Mesendoderm (in vitro differentiated cells): ENCODE measurements at regions not wholly inside any gene's neighbourhood (a gene's known extent, or its start where the extent isn't known, plus 50 kb on each side); places are given as distances from the start of the nearest gene placed in this dataset.
A peak's percentile ranks its signal among the peaks of the same experiment; 100 is the strongest.

Experiments
- DNase-seq: peaks from one replicate; pipeline ENCODE4 v3.0.0; 2013
- H2AK5ac ChIP-seq: 2 replicates; pipeline ENCODE4 v1.6.1; 2013; ENCODE audit warnings: low read length, inconsistent platforms
- H2BK120ac ChIP-seq: 2 replicates; pipeline ENCODE4 v1.6.1; 2013; ENCODE audit warnings: low read depth, mild to moderate bottlenecking, low read length, moderate library complexity, mixed read lengths
- H2BK15ac ChIP-seq: replicated peaks from 2 replicates; pipeline ENCODE4 v1.6.1; 2013; ENCODE audit warnings: low read depth, mild to moderate bottlenecking, moderate library complexity
- H2BK5ac ChIP-seq: 2 replicates; pipeline ENCODE4 v1.6.1; 2013; ENCODE audit warnings: low read length, inconsistent platforms
- H3K18ac ChIP-seq: 2 replicates; pipeline ENCODE4 v1.6.1; 2013; ENCODE audit warnings: mild to moderate bottlenecking, low read length, mixed read lengths
- H3K23ac ChIP-seq: one replicate; pipeline ENCODE4 v1.6.1; 2013; ENCODE audit warnings: low read length
- H3K27ac ChIP-seq: 2 replicates; pipeline ENCODE4 v1.5.1; 2013; ENCODE audit warnings: low read depth, mild to moderate bottlenecking, inconsistent platforms, low read length, moderate library complexity
- H3K27me3 ChIP-seq: 2 replicates; pipeline ENCODE4 v1.6.1; 2013; ENCODE audit warnings: low read length, control low read depth, mild to moderate bottlenecking, inconsistent platforms; ENCODE audit not compliant: insufficient read depth, poor library complexity
- H3K36me3 ChIP-seq: 2 replicates; pipeline ENCODE4 v1.6.1; 2013; ENCODE audit warnings: low read length, inconsistent platforms; ENCODE audit not compliant: control insufficient read depth, insufficient read depth
- H3K4ac ChIP-seq: one replicate; pipeline ENCODE4 v1.6.1; 2013; ENCODE audit warnings: low read depth, mild to moderate bottlenecking, low read length, moderate library complexity
- H3K4me1 ChIP-seq: 2 replicates; pipeline ENCODE4 v1.6.1; 2013; ENCODE audit warnings: low read depth, low read length, inconsistent platforms; ENCODE audit not compliant: control insufficient read depth
- H3K4me2 ChIP-seq: 2 replicates; pipeline ENCODE4 v1.6.1; 2013; ENCODE audit warnings: low read length
- H3K4me3 ChIP-seq: 2 replicates; pipeline ENCODE4 v1.5.1; 2013; ENCODE audit warnings: mild to moderate bottlenecking, low read length
- H3K56ac ChIP-seq: one replicate; pipeline ENCODE4 v1.6.1; 2013; ENCODE audit warnings: low read length
- H3K79me1 ChIP-seq: 2 replicates; pipeline ENCODE4 v1.6.1; 2013; ENCODE audit warnings: low read length, inconsistent platforms
- H3K79me2 ChIP-seq: 2 replicates; pipeline ENCODE4 v1.6.1; 2013; ENCODE audit warnings: mild to moderate bottlenecking, low read length; ENCODE audit not compliant: control insufficient read depth, insufficient read depth
- H3K9ac ChIP-seq: 2 replicates; pipeline ENCODE4 v1.6.1; 2013; ENCODE audit warnings: low read length, inconsistent platforms
- H4K5ac ChIP-seq: one replicate; pipeline ENCODE4 v1.6.1; 2013; ENCODE audit warnings: low read length
- H4K8ac ChIP-seq: one replicate; pipeline ENCODE4 v1.6.1; 2013; ENCODE audit warnings: low read depth, mild to moderate bottlenecking, control low read depth, low read length, moderate library complexity
- WGBS: extraction: QIAGEN DNeasy Blood & Tissue Kit; methylation state at CpG from one replicate; pipeline ENCODE4 v1.1.7; 2013; ENCODE audit warnings: low lambda C conversion rate, missing lambda C conversion rate; ENCODE audit not compliant: insufficient coverage; ENCODE audit errors: extremely low coverage; 5-methylcytosine and 5-hydroxymethylcytosine counted together

GRCh38 chr4:138835832-138836533 is 179.6 kb upstream of the NOCT start:
- no peak overlapping the region for H4K8ac ChIP-seq
- H2BK5ac ChIP-seq: no peak overlapping the region
- no peak overlapping the region for H2BK120ac ChIP-seq
- H3K79me1 ChIP-seq: no peaks in the 10 kb centered on the region
- no peak overlapping the region for H3K18ac ChIP-seq
- WGBS: no CpG with 5 or more reads among the region's 9 CpGs
- no peaks in the 10 kb centered on the region for H3K36me3 ChIP-seq
- H4K5ac ChIP-seq: no peak overlapping the region
- H3K4ac ChIP-seq: no peak overlapping the region
- DNase-seq: no peak
- H3K27ac ChIP-seq: no peak overlapping the region
- H3K27me3 ChIP-seq: no peaks in the 10 kb centered on the region
- no peak overlapping the region for H3K4me2 ChIP-seq
- H3K4me3 ChIP-seq: no peak overlapping the region
- no peak overlapping the region for H2BK15ac ChIP-seq
- no peak overlapping the region for H3K9ac ChIP-seq
- H3K23ac ChIP-seq: no peak overlapping the region
- no peak overlapping the region for H3K56ac ChIP-seq
- no peak overlapping the region for H2AK5ac ChIP-seq
- no peaks in the 10 kb centered on the region for H3K4me1 ChIP-seq
- H3K79me2 ChIP-seq: no peaks in the 10 kb centered on the region

- no peaks in the 10 kb centered on the region for H3K27me3 ChIP-seq
- no peaks in the 10 kb centered on the region for H3K4me1 ChIP-seq
- DNase-seq: no peak
- H3K23ac ChIP-seq: no peak overlapping the region
- H2AK5ac ChIP-seq: no peak overlapping the region
- no peak overlapping the region for H3K4ac ChIP-seq
- no peak overlapping the region for H3K56ac ChIP-seq
- H2BK120ac ChIP-seq: no peak overlapping the region
- H4K8ac ChIP-seq: no peak overlapping the region
- no peak overlapping the region for H2BK15ac ChIP-seq
- no peak overlapping the region for H2BK5ac ChIP-seq
- H3K27ac ChIP-seq: no peak overlapping the region
- no peak overlapping the region for H4K5ac ChIP-seq
- H3K36me3 ChIP-seq: no peaks in the 10 kb centered on the region
- no peaks in the 10 kb centered on the region for H3K79me2 ChIP-seq
- no peak overlapping the region for H3K4me3 ChIP-seq
- no CpG with 5 or more reads among the region's 3 CpGs for WGBS
- H3K79me1 ChIP-seq: no peaks in the 10 kb centered on the region
- no peak overlapping the region for H3K4me2 ChIP-seq
- no peak overlapping the region for H3K18ac ChIP-seq
- no peak overlapping the region for H3K9ac ChIP-seq
Measured at GRCh38 chr4:138833974-138834373, 181.6 kb upstream of the NOCT start.

- Histone ChIP-seq H3K4me1 (no peaks in the 10 kb centered on the region), H2BK15ac (no peak overlapping the region), H3K4me2 (no peak overlapping the region), H2BK120ac (no peak overlapping the region), H3K79me2 (no peaks in the 10 kb centered on the region), H2AK5ac (no peak overlapping the region), H3K23ac (no peak overlapping the region), H3K79me1 (no peaks in the 10 kb centered on the region), H2BK5ac (no peak overlapping the region), H3K4ac (no peak overlapping the region), H4K5ac (no peak overlapping the region), H3K4me3 (no peak overlapping the region), H3K56ac (no peak overlapping the region), H3K9ac (no peak overlapping the region), H3K36me3 (no peaks in the 10 kb centered on the region), H3K27me3 (no peaks in the 10 kb centered on the region), H3K18ac (no peak overlapping the region), H3K27ac (no peak overlapping the region), H4K8ac (no peak overlapping the region)
- no peak for DNase-seq
- no CpG with 5 or more reads among the region's 1 CpG for WGBS
Measured at GRCh38 chr4:138832563-138832962, 183.0 kb upstream of the NOCT start.

GRCh38 chr4:138831948-138832347 is 183.6 kb upstream of the NOCT start:
- Histone ChIP-seq H3K36me3 (no peaks in the 10 kb centered on the region), H4K5ac (no peak overlapping the region), H2BK15ac (no peak overlapping the region), H4K8ac (no peak overlapping the region), H2AK5ac (no peak overlapping the region), H3K27me3 (no peaks in the 10 kb centered on the region), H3K79me2 (no peaks in the 10 kb centered on the region), H3K18ac (no peak overlapping the region), H3K79me1 (no peaks in the 10 kb centered on the region), H2BK120ac (no peak overlapping the region), H3K56ac (no peak overlapping the region), H3K4ac (no peak overlapping the region), H3K27ac (no peak overlapping the region), H3K23ac (no peak overlapping the region), H3K4me3 (no peak overlapping the region), H3K4me2 (no peak overlapping the region), H3K9ac (no peak overlapping the region), H3K4me1 (no peaks in the 10 kb centered on the region), H2BK5ac (no peak overlapping the region)
- peak; percentile 20 for DNase-seq
- no CpG with 5 or more reads among the region's 2 CpGs for WGBS

GRCh38 chr4:138828926-138829325 is 186.7 kb upstream of the NOCT start:
- Histone ChIP-seq H2BK5ac (no peak overlapping the region), H3K27ac (no peak overlapping the region), H3K4ac (no peak overlapping the region), H3K18ac (no peak overlapping the region), H3K36me3 (no peaks in the 10 kb centered on the region), H3K4me3 (no peak overlapping the region), H4K8ac (no peak overlapping the region), H3K79me1 (no peaks in the 10 kb centered on the region), H2BK15ac (no peak overlapping the region), H3K23ac (no peak overlapping the region), H3K4me1 (no peaks in the 10 kb centered on the region), H3K56ac (no peak overlapping the region), H3K4me2 (no peak overlapping the region), H2AK5ac (no peak overlapping the region), H4K5ac (no peak overlapping the region), H3K9ac (no peak overlapping the region), H3K27me3 (no peaks in the 10 kb centered on the region), H3K79me2 (no peaks in the 10 kb centered on the region), H2BK120ac (no peak overlapping the region)
- WGBS: no CpG with 5 or more reads among the region's 1 CpG
- DNase-seq: no peak

GRCh38 chr4:138826754-138827153 is 188.8 kb upstream of the NOCT start:
- Histone ChIP-seq H3K4me1 (no peaks in the 10 kb centered on the region), H2BK5ac (no peak overlapping the region), H3K4ac (no peak overlapping the region), H3K79me2 (no peaks in the 10 kb centered on the region), H3K27me3 (no peaks in the 10 kb centered on the region), H3K18ac (no peak overlapping the region), H3K79me1 (no peaks in the 10 kb centered on the region), H3K36me3 (no peaks in the 10 kb centered on the region), H2BK15ac (no peak overlapping the region), H4K5ac (no peak overlapping the region), H2BK120ac (no peak overlapping the region), H2AK5ac (no peak overlapping the region), H3K4me2 (no peak overlapping the region), H4K8ac (no peak overlapping the region), H3K27ac (no peak overlapping the region), H3K4me3 (no peak overlapping the region), H3K23ac (no peak overlapping the region), H3K56ac (no peak overlapping the region), H3K9ac (no peak overlapping the region)
- WGBS: no CpG with 5 or more reads among the region's 2 CpGs
- DNase-seq: no peak
